Keratinocyte (primary cell): ENCODE measurements at regions not wholly inside any gene's neighbourhood (a gene's known extent, or its start where the extent isn't known, plus 50 kb on each side); places are given as distances from the start of the nearest gene placed in this dataset.

Source experiments
- DNase-seq: peaks from one replicate; pipeline ENCODE4 v3.0.0-alpha.2; 2011; ENCODE audit warnings: low read depth, missing footprints, low spot score
- FAIRE-seq: peaks from 2 replicates; lab custom pipeline; 2011; peaks lifted over from hg19 to GRCh38; lab: Jason Lieb, UNC
- H2AFZ ChIP-seq: 2 replicates; pipeline ENCODE4 v1.6.0; 2012; ENCODE audit warnings: low read length, control low read depth, inconsistent platforms; ENCODE audit not compliant: control insufficient read depth
- H3K27ac ChIP-seq: 2 replicates; pipeline ENCODE4 v1.5.1; 2011; ENCODE audit warnings: low read length; ENCODE audit not compliant: control insufficient read depth, insufficient read depth
- H3K27me3 ChIP-seq: 3 replicates; pipeline ENCODE4 v1.6.0; 2011; ENCODE audit warnings: low read length; ENCODE audit not compliant: control insufficient read depth, insufficient read depth; ENCODE audit errors: extremely low read depth
- H3K36me3 ChIP-seq, 2 experiments: 2 replicates in 1 of 2; 3 replicates in 1 of 2; pipeline ENCODE4 v1.5.1; 2011; ENCODE audit warnings: low read length in 2 of 2, mild to moderate bottlenecking in 1 of 2; ENCODE audit not compliant: control insufficient read depth in 2 of 2, insufficient read depth in 2 of 2; ENCODE audit errors: extremely low read depth in 1 of 2
- H3K4me1 ChIP-seq: 3 replicates; pipeline ENCODE4 v1.5.1; 2011; ENCODE audit warnings: low read length; ENCODE audit not compliant: control insufficient read depth, insufficient read depth; ENCODE audit errors: extremely low read depth
- H3K4me2 ChIP-seq: 3 replicates; pipeline ENCODE4 v1.6.0; 2011; ENCODE audit warnings: low read depth, low read length; ENCODE audit not compliant: control insufficient read depth, insufficient read depth; ENCODE audit errors: extremely low read depth
- H3K4me3 ChIP-seq, 3 experiments: fragments of 200-600 bp in 1 of 3; sonication (generic) in 1 of 3; 2 replicates in 2 of 3; 3 replicates in 1 of 3; pipeline ENCODE4 v1.5.1; 2011 to 2016; ENCODE audit warnings: low read length in 3 of 3, mild to moderate bottlenecking in 3 of 3, control low read depth in 2 of 3, inconsistent platforms in 1 of 3, low read depth in 1 of 3, mixed read lengths in 1 of 3, mixed run types in 1 of 3, moderate library complexity in 1 of 3; ENCODE audit not compliant: control insufficient read depth in 2 of 3, insufficient read depth in 2 of 3; ENCODE audit errors: extremely low read depth in 1 of 3
- H3K79me2 ChIP-seq: 2 replicates; pipeline ENCODE4 v1.6.0; 2012; ENCODE audit warnings: low read length; ENCODE audit not compliant: control insufficient read depth, insufficient read depth
- H3K9ac ChIP-seq: 3 replicates; pipeline ENCODE4 v1.6.0; 2011; ENCODE audit warnings: low read length; ENCODE audit not compliant: control insufficient read depth, insufficient read depth; ENCODE audit errors: extremely low read depth
- H3K9me1 ChIP-seq: 3 replicates; pipeline ENCODE4 v1.6.0; 2011; ENCODE audit warnings: low read length; ENCODE audit not compliant: control insufficient read depth, insufficient read depth; ENCODE audit errors: extremely low read depth
- H3K9me3 ChIP-seq: 2 replicates; pipeline ENCODE4 v1.5.1; 2012; ENCODE audit warnings: low read depth, low read length; ENCODE audit not compliant: control insufficient read depth
- H4K20me1 ChIP-seq: 3 replicates; pipeline ENCODE4 v1.6.0; 2011; ENCODE audit warnings: low read length; ENCODE audit not compliant: control insufficient read depth, insufficient read depth; ENCODE audit errors: extremely low read depth
- EZH2 ChIP-seq: IDR thresholded peaks from one replicate; pipeline ENCODE4 v1.6.1; 2012; ENCODE audit warnings: inconsistent platforms, mild to moderate bottlenecking, low read length, moderate library complexity
- dilution Hi-C: fragments of 300-500 bp; cut with MboI; formaldehyde crosslinking; loops from one replicate; pipeline ENCODE4 v1.7.0; 2020; ENCODE audit warnings: low sequenced_read_pairs; ENCODE audit not compliant: extremely low pct_ligation_motif_present
- TF ChIP-seq, protein P1 (sequence below), 3 experiments: IDR thresholded peaks in 1 of 3; conservative IDR thresholded peaks in 1 of 3; optimal IDR thresholded peaks in 1 of 3; 2 replicates in 2 of 3; 3 replicates in 1 of 3; pipeline versions ENCODE3 to v1.5.1; 2011; ENCODE audit warnings: low read length in 3 of 3, mild to moderate bottlenecking in 3 of 3, moderate library complexity in 2 of 3, control low read depth in 1 of 3, inconsistent platforms in 1 of 3; ENCODE audit not compliant: insufficient read depth in 2 of 3; ENCODE audit errors: extremely low read depth in 1 of 3

GRCh38 chr16:79762217-79762616, 161.7 kb upstream of the MAF start:
- Histone ChIP-seq H3K4me3 (no peak overlapping the region), H2AFZ (no peak overlapping the region), H3K27ac (no peak overlapping the region), H4K20me1 (no peaks in the 10 kb centered on the region), H3K9ac (no peak overlapping the region), H3K9me3 (no peaks in the 10 kb centered on the region), H3K36me3 (no peaks in the 10 kb centered on the region), H3K27me3 (no peaks in the 10 kb centered on the region), H3K79me2 (no peaks in the 10 kb centered on the region), H3K4me2 (no peak overlapping the region), H3K9me1 (no peaks in the 10 kb centered on the region), H3K4me1 (peaks cover 11% of the 10 kb centered on the region)
- DNase-seq (no peak), FAIRE-seq (no peak)
- dilution Hi-C loops: no loop called here
- TF ChIP-seq, protein P1, sequence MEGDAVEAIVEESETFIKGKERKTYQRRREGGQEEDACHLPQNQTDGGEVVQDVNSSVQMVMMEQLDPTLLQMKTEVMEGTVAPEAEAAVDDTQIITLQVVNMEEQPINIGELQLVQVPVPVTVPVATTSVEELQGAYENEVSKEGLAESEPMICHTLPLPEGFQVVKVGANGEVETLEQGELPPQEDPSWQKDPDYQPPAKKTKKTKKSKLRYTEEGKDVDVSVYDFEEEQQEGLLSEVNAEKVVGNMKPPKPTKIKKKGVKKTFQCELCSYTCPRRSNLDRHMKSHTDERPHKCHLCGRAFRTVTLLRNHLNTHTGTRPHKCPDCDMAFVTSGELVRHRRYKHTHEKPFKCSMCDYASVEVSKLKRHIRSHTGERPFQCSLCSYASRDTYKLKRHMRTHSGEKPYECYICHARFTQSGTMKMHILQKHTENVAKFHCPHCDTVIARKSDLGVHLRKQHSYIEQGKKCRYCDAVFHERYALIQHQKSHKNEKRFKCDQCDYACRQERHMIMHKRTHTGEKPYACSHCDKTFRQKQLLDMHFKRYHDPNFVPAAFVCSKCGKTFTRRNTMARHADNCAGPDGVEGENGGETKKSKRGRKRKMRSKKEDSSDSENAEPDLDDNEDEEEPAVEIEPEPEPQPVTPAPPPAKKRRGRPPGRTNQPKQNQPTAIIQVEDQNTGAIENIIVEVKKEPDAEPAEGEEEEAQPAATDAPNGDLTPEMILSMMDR (optimal IDR thresholded peaks at IDR 0.05 in 1 of 3, IDR thresholded peaks at IDR 0.05 in 1 of 3, conservative IDR thresholded peaks at IDR 0.05 in 1 of 3; ENCODE audit: extremely low read depth in 1 of 3, insufficient read depth in 2 of 3, low read length in 3 of 3): no peak
- TF ChIP-seq EZH2: no peak

DNA sequence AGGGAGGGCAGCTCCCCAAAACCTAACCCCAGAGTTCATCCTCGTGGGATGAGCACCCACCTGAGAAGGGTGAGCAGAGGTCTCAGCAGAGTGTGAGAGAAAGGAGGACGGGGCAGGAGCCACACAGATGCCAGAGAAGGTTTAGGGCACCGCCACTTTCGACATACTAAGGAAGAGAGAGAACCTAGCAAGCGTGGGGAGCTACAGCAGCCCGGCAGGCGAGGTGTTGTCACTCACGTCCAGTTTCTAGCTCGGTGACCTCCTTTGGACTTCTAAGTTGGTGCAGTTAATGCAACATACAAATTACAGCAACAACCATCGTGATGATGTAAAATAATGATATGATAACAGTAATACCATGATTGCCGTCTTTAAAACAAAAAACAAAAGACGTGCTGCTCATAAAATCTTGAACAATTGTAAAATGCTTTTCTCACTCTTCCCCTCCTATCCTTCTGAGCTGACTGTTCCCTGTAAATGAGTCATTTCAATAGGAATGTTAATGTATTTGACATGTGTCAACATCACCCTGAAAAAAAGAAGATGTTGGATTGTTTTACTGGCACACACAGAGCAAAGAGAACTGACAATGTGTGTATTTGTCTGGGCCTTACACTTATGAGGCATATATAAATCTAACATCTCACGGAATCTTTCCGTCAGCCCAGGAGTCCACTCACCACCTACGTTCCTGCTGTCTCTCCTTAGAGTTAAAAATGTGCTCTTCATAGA, 158.2 kb upstream of the MAF start:
- FAIRE-seq: peak; percentile 96
- DNase-seq: peak; percentile 28
- Histone ChIP-seq H3K27ac (peak overlapping the region; percentile 55), H3K4me1 (peaks cover 20% of the 10 kb centered on the region), H3K36me3 (no peaks in the 10 kb centered on the region), H3K27me3 (no peaks in the 10 kb centered on the region), H3K4me3 (peak overlapping the region in 1 of 3 experiments; percentile 11), H4K20me1 (no peaks in the 10 kb centered on the region), H3K4me2 (peak overlapping the region; percentile 76), H3K9ac (no peak overlapping the region), H3K9me1 (no peaks in the 10 kb centered on the region), H2AFZ (peak overlapping the region; percentile 86), H3K79me2 (no peaks in the 10 kb centered on the region), H3K9me3 (no peaks in the 10 kb centered on the region)
- dilution Hi-C loops: no loop called here
- TF ChIP-seq EZH2: no peak
- TF ChIP-seq, protein P1 (optimal IDR thresholded peaks at IDR 0.05 in 1 of 3, IDR thresholded peaks at IDR 0.05 in 1 of 3, conservative IDR thresholded peaks at IDR 0.05 in 1 of 3; ENCODE audit: extremely low read depth in 1 of 3, insufficient read depth in 2 of 3, low read length in 3 of 3): no peak
